ENCODE measurements at regions not wholly inside any gene's neighbourhood (a gene's known extent, or its start where the extent isn't known, plus 50 kb on each side); places are given as distances from the start of the nearest gene placed in this dataset.

- TF ChIP-seq CHD7 (IDR thresholded peaks at IDR 0.05; ENCODE audit: insufficient replicate concordance, low read length) (no peak), CTBP2 (IDR thresholded peaks at IDR 0.05; ENCODE audit: borderline replicate concordance, insufficient read depth, insufficient read length, low read length) (no peak), SIN3A (conservative IDR thresholded peaks at IDR 0.05 in 1 of 2, IDR thresholded peaks at IDR 0.05 in 1 of 2; ENCODE audit: low read depth in 1 of 2, low read length in 2 of 2) (no peak), RFX5 (IDR thresholded peaks at IDR 0.05; ENCODE audit: borderline replicate concordance, low read depth, low read length) (no peak), GABPA (IDR thresholded peaks at IDR 0.05; ENCODE audit: borderline replicate concordance, insufficient read depth, low read length) (no peak), PHF8 (conservative IDR thresholded peaks at IDR 0.05; ENCODE audit: low read depth, low read length) (no peak), CHD1 (IDR thresholded peaks at IDR 0.05; ENCODE audit: low read depth, low read length) (no peak), RBBP5 (IDR thresholded peaks at IDR 0.05; ENCODE audit: borderline replicate concordance, low read depth, low read length) (no peak), SAP30 (IDR thresholded peaks at IDR 0.05; ENCODE audit: insufficient read depth, insufficient replicate concordance, low read length) (no peak), RAD21 (IDR thresholded peaks at IDR 0.05 in 1 of 2, conservative IDR thresholded peaks at IDR 0.05 in 1 of 2; ENCODE audit: low read depth in 2 of 2, low read length in 2 of 2) (no peak), MAFK (IDR thresholded peaks at IDR 0.05; ENCODE audit: low read depth, low read length) (no peak)
Measured at GRCh38 chr7:16980539-16980938, 98.8 kb upstream of the AGR3 start (continued).
